ENCODE measurements at regions not wholly inside any gene's neighbourhood (a gene's known extent, or its start where the extent isn't known, plus 50 kb on each side); places are given as distances from the start of the nearest gene placed in this dataset.

DNA sequence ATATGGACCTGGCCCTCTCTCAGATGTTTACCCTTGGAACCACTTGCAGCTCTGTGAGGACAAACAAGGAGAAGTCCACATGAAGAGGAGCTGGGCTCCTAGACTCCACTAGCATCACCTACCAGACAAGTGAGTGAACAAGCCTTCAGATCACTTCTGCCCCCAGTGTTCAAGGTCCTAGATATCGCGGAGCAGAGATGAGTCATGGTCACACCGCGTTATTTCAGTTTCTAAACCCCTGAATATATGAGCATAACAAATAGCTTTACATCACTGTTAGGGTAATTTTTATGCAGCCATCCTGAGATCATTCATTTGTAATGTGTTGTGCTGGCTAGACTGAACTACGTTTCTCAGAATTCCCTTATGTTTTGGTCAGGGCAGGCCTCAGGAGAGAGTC, 77.0 kb upstream of the DAP start:
- Histone ChIP-seq H4K20me1 (ENCODE audit: low read depth) (no peaks in the 10 kb centered on the region), H2AFZ (replicated peaks) (no peak overlapping the region), H3K27ac (no peak overlapping the region)

DNA sequence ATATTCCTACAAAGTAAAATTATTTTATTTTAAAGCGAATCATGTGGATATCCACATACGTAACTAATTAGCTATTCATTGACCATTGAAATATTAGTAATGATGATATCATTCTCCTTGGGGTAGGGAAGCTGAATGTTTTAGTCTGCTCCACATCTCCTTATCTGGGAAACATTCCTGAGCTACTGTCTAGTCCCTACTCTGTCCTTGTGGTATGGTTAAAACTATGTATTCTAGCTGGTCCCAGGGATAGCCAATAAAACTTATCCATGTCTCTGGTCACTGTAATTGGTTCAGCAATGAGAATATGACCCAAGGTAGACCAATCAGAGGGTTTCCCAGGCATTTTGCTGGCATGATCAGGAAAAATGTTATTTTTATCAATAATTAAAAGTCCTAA, 76.0 kb upstream of the DAP start:
- no peak overlapping the region for H3K4me3 Mint-ChIP-seq

More for the DNA sequence above, 77.0 kb upstream of the DAP start:
- Histone ChIP-seq H3F3A (ENCODE audit: low read depth) (no peaks in the 10 kb centered on the region), H3K9me3 (ENCODE audit: low read depth) (no peaks in the 10 kb centered on the region), H3K79me2 (ENCODE audit: low read depth) (no peaks in the 10 kb centered on the region), H3K4me3 (no peak overlapping the region), H3K27me3 (no peaks in the 10 kb centered on the region), H3K4me1 (no peaks in the 10 kb centered on the region), H3K36me3 (no peaks in the 10 kb centered on the region), H3K4me2 (no peak overlapping the region), H3K9ac (no peak overlapping the region)
- Mint-ChIP-seq H3K4me3 (no peak overlapping the region), H3K27ac (no peak overlapping the region), H3K9me3 (no peaks in the 10 kb centered on the region), H3K36me3 (no peaks in the 10 kb centered on the region), H3K27me3 (ENCODE audit: insufficient read depth, low read depth) (peaks cover 2% of the 10 kb centered on the region), H3K4me1 (peaks cover 2% of the 10 kb centered on the region)
- TF ChIP-seq EZH2 (IDR thresholded peaks at IDR 0.05) (no peak), EZH2phosphoT487 (IDR thresholded peaks at IDR 0.05) (no peak), CTCF (IDR thresholded peaks at IDR 0.05) (no peak)
- no peak for DNase-seq (ENCODE audit: low spot score)

GRCh38 chr5:10834695-10835094, 73.7 kb upstream of the DAP start:
- Histone ChIP-seq H3K27ac (no peak overlapping the region), H3K9ac (no peak overlapping the region)
- TF ChIP-seq CTCF (IDR thresholded peaks at IDR 0.05) (no peak), EZH2phosphoT487 (IDR thresholded peaks at IDR 0.05) (no peak), EZH2 (IDR thresholded peaks at IDR 0.05) (no peak)

More for the DNA sequence above, 76.0 kb upstream of the DAP start:
- Mint-ChIP-seq H3K4me1 (peaks cover 6% of the 10 kb centered on the region), H3K36me3 (no peaks in the 10 kb centered on the region), H3K27ac (no peak overlapping the region), H3K9me3 (no peaks in the 10 kb centered on the region), H3K27me3 (ENCODE audit: insufficient read depth, low read depth) (peaks cover 2% of the 10 kb centered on the region)
- H3K27ac ChIP-seq = no peak overlapping the region
- H3K9me3 ChIP-seq (ENCODE audit: low read depth) = no peaks in the 10 kb centered on the region
- no peak overlapping the region for H3K4me2 ChIP-seq
- H3F3A ChIP-seq (ENCODE audit: low read depth) = no peaks in the 10 kb centered on the region
- H3K36me3 ChIP-seq = no peaks in the 10 kb centered on the region
- H3K4me1 ChIP-seq = no peaks in the 10 kb centered on the region
- H3K9ac ChIP-seq = no peak overlapping the region
- no peaks in the 10 kb centered on the region for H3K27me3 ChIP-seq
- H2AFZ ChIP-seq (replicated peaks) = no peak overlapping the region
- no peak overlapping the region for H3K4me3 ChIP-seq
- no peak for TF ChIP-seq EZH2phosphoT487 (IDR thresholded peaks at IDR 0.05)
- no peak for TF ChIP-seq EZH2 (IDR thresholded peaks at IDR 0.05)
- no peak for TF ChIP-seq CTCF (IDR thresholded peaks at IDR 0.05)
- H4K20me1 ChIP-seq (ENCODE audit: low read depth) = no peaks in the 10 kb centered on the region
- DNase-seq (ENCODE audit: low spot score) = no peak
- no peaks in the 10 kb centered on the region for H3K79me2 ChIP-seq (ENCODE audit: low read depth)

More at GRCh38 chr5:10834695-10835094, 73.7 kb upstream of the DAP start:
- no peaks in the 10 kb centered on the region for H3K36me3 ChIP-seq
- no peak overlapping the region for H3K4me2 ChIP-seq
- H3K4me3 ChIP-seq = no peak overlapping the region
- H3K4me1 Mint-ChIP-seq = peaks cover 6% of the 10 kb centered on the region
- H3K79me2 ChIP-seq (ENCODE audit: low read depth) = no peaks in the 10 kb centered on the region
- peaks cover 2% of the 10 kb centered on the region for H3K27me3 Mint-ChIP-seq (ENCODE audit: insufficient read depth, low read depth)
- no peak overlapping the region for H3K27ac Mint-ChIP-seq
- no peaks in the 10 kb centered on the region for H3F3A ChIP-seq (ENCODE audit: low read depth)
- H4K20me1 ChIP-seq (ENCODE audit: low read depth) = no peaks in the 10 kb centered on the region
- no peak overlapping the region for H3K4me3 Mint-ChIP-seq
- no peak overlapping the region for H2AFZ ChIP-seq (replicated peaks)
- H3K36me3 Mint-ChIP-seq = no peaks in the 10 kb centered on the region
- H3K27me3 ChIP-seq = no peaks in the 10 kb centered on the region
- H3K9me3 Mint-ChIP-seq = no peaks in the 10 kb centered on the region
- no peaks in the 10 kb centered on the region for H3K4me1 ChIP-seq
- no peaks in the 10 kb centered on the region for H3K9me3 ChIP-seq (ENCODE audit: low read depth)
- DNase-seq (ENCODE audit: low spot score) = no peak
